GM18868 (cell line): ENCODE measurements at regions not wholly inside any gene's neighbourhood (a gene's known extent, or its start where the extent isn't known, plus 50 kb on each side); places are given as distances from the start of the nearest gene placed in this dataset.

Source experiments
- ATAC-seq: cut with Tn5 transposase; IDR thresholded peaks from one replicate; pipeline ENCODE4 v1.9.1; 2021; ENCODE audit warnings: mild to moderate bottlenecking, moderate library complexity; ENCODE audit not compliant: unreplicated experiment

- no peak for ATAC-seq
These were observed 276.3 kb downstream of the KCNS3 start for GRCh38 chr2:18154812-18155211.

- ATAC-seq, result no peak
These were observed 275.8 kb downstream of the KCNS3 start for GRCh38 chr2:18154259-18154658.

- no peak for ATAC-seq
These were observed 275.3 kb downstream of the KCNS3 start for GRCh38 chr2:18153741-18154140.

GRCh38 chr2:18151237-18151636, 272.8 kb downstream of the KCNS3 start:
- ATAC-seq, result no peak

DNA sequence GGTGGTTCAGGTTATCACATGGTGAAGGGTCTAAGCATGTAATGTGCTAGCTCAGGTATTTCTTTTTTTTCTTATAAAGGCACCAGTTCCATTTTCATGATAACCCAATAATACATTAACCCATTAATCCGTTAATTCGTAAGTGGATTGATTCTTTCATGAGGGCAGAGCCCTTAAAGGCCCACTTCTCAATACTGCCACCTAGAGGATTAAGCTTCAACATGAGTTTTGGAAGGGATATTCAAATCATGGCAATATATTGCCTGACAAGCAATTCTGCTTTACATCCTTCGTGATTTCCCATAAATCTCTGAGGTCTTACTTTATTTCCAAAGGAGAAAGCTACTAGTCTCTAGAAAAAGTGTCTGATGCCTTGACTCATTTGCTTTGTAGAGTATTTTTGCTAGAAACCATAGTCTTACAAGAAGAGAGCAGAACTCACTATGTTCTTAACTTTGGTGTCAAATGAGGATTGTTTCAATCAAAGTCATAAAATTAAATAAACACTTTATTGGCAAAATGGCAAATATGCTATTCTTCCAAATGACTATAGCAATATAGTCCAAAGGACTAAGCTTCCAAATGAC, 271.3 kb downstream of the KCNS3 start:
- ATAC-seq, result peak; percentile 84

DNA sequence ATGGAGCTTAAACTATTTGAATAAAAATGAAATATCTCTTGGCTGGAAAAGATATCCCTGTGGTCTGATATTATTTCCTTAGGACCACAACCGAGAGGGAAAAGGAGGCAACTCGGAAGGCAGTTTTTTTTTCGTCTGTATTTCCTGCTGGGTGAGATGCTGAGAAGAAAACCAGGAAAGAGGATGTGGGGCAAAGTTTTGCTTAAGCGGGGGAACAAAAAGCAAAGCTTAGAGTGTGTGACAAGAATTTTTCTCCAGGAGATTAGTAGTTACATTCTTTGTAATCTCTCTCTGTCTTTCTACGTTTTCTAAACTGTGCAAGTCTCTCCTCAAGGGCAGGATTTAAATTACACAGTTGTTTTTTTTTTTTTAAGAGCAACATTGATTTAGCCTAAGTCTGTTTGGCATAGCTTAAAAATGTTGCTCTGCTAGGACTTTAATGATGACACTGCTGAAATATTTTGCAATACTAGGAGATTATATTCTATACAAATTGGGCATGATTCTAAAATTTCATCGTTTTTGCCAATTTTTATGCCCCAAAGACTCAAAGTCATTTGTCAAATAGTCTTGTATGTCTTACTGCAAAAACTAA, 258.5 kb downstream of the KCNS3 start:
- no peak for ATAC-seq

GRCh38 chr2:18133310-18133709, 254.8 kb downstream of the KCNS3 start:
- no peak for ATAC-seq

- ATAC-seq, result no peak
These were observed 254.2 kb downstream of the KCNS3 start for GRCh38 chr2:18132697-18133096.

DNA sequence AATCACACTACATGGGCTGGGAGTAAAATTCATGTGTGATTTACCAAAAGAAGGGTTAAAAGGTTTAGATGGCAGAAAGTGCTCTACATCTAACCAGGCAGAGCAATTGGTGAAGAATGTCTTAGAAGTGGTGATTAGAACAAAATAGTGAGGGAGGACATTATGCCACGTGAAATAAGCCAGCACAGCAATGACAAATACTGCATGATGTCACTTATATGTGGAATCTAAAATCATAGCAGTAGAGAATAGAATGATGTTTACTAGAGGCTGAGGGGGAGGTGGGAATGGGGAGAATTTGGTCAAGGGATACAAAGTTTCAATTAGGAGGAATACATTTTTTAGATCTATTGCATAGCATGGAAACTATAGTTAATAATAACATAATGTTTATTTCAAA, 253.3 kb downstream of the KCNS3 start:
- no peak for ATAC-seq

DNA sequence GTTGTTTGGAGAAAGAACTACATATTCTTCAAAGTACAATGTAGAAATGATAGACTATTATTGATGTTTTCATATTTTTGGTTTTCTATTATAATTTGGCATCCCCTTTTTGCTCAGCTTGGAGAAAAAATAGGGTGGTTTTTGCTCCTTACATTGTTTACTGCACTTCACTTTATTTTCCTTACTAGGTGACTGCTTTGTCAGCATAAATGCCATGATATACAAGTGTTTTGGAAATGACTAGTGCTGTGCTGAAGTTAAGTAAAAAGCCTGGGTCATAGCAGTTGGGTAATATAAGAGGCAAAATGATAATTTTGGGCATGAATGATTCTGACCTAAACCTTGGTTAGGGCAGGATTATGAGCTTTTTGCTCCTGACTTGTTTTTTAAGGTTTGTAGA, 250.9 kb downstream of the KCNS3 start:
- no peak for ATAC-seq

DNA sequence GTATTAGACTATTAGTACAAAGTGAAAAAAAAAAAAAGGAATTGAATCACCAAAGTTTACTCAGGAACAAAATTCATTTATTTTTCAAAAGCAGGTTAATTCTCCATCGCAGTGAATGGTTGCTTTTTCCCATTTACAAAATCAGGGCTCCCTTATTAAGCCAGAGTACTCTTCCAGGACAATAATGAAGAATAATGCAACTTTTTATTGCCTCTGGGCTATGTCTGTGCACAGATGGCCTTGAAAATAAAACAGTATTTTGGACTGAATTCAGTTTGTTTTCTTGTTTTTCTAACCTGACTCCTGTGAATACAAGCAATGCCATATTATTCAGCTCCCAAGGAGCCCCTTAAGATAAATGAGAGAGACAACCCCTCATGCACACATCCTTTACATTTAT, 246.8 kb downstream of the KCNS3 start:
- no peak for ATAC-seq

GRCh38 chr2:18124116-18124835, 245.8 kb downstream of the KCNS3 start:
- no peak for ATAC-seq

DNA sequence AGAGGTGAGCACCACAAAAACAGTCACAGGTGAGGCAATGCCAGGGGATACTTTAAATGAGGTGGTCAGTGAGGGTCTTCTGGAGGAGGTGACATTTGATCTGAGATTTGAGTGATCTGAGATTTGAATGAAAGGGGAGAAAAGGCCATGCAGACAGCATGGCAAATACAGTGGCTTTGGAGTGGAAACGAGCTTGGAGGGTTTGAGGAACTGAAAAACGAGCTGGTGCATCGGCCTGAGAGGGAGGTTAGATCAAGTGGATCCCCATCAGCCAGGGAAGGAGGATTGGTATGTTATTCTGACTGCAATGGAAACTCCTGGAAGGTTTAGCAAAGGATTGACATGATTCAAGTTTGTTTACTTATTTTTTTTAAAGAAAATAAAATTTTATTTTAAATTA, 245.1 kb downstream of the KCNS3 start:
- ATAC-seq, result peak; percentile 76

DNA sequence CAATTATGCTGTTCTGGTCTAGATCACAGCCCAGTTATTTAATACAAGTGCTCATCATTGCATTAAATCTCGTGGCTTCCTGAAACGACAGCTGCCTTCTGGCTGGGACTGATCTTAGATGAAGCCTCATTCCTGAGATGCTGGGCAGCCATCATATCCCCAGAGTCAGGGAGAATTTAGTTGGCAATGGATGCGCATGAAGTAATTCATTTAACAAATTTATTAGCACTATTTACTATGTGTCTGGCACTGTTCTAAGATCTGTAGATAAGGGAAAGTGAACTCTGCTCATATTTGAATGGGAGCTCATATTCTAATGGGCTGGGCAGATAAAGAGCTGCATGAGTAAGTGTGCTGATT, 244.7 kb downstream of the KCNS3 start:
- no peak for ATAC-seq

GRCh38 chr2:18122544-18123210, 244.2 kb downstream of the KCNS3 start:
- no peak for ATAC-seq

DNA sequence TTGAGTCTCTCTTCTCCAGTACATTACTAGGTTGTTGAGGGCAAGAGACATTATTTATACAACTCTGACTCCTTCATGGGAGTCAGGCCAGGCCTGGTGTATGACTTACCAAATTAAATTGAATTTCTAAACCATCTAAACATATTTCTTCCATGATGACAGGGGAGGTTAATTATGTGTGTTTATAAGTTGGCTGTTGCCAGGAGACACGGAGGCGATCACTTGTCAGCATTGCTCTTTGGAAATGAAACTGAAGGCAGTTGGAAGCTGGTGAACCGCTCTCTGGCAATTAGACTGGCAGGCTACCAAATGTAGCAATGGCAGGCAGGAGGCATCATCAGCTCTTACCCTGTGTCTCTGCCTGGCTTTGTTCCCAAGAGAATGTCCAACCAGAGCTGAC, 241.4 kb downstream of the KCNS3 start:
- no peak for ATAC-seq

DNA sequence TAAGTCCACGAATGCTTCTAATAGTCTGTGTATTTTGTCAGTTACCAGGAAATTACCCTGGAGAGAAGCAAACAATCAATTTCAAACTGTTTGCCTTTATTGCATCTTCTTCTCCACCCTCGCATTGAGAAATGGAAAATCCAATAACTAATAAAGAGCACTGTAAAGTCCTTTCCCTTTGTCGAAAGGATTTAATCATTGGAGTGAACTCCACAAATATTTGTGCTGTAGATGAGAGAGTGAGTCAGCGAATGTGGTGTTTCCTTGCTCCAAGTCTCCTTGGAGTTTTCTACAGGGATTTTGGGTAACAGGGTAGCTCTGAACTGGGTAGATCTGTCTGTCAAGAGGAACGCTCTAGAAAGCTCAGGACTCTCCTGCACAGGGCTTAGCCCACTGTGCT, 240.2 kb downstream of the KCNS3 start:
- ATAC-seq, result no peak

DNA sequence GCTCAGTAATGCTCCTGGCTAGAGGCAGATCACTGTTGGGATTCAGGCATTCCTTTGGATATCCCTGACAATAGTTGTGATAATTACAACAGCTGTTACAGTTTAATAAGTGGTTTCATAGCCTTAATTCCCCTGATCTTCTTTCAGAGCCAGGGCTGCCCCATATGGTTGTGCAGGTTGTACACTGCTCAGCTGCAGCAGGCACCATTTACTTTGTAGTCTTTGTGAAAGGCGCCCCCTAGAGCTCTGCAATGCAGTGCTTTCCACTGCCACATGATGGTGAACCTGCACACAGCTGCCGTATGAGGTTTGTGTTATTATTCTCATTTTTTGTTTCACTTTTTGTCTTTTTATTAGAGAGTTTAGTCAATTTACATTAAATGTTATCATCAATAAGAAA, 239.1 kb downstream of the KCNS3 start:
- ATAC-seq, result peak; percentile 97

- no peak for ATAC-seq
These were observed 231.8 kb downstream of the KCNS3 start for GRCh38 chr2:18110222-18110621.

- peak; percentile 43 for ATAC-seq
These were observed 228.4 kb downstream of the KCNS3 start for GRCh38 chr2:18106841-18107240.

- ATAC-seq, result no peak
These were observed 227.5 kb downstream of the KCNS3 start for GRCh38 chr2:18105929-18106328.

DNA sequence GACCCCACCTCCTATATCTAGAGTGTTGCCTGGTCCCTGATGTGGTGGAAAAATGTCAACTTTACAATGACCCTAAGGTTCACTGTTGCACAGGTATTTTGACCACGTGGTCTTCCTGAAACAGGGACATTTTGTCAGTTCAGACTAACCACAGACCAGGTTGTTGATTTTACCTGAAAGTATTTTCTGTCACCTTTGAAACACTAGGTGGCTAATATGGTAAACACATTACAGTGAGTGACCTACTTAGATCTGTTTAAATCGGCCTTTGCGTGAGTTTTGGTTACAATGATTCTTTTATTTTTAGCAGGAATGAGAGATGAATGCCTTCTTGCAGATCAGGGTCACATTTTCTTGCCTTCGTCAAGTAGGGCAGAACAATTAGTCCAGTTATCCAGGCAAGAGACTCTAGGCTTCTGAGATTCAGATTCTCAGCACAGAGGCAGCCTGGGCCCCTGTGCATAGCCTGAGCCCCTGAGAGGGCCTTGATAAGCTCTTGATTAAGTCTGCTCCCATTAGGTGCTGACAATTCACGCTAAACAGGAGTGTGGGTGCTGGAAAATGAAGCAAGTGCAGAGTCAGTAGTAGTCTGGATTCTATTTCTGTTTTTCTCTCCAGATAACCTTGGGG, 226.2 kb downstream of the KCNS3 start:
- no peak for ATAC-seq
